ENCODE measurements at regions not wholly inside any gene's neighbourhood (a gene's known extent, or its start where the extent isn't known, plus 50 kb on each side); places are given as distances from the start of the nearest gene placed in this dataset.

DNA sequence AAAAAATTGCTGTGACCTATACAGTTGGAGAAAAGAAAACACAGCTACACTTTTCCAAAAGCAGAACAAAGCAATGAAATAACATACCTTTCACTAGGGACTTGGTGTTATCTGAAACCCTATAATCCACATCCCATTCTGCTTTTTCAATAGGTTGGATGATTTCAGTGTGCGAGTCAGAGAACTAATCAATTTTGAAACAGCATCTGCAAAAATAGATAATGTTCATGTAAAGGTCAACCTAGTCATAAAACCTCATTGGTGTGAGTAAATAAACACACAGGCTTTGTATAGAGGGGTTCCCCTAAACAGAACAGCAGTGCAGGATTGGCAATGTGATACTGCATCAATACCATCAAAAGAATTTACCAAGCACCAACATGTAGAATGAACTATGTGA lies 173.0 kb upstream of the G2E3 start:
- no peaks in the 10 kb centered on the region for H3K27me3 ChIP-seq (ENCODE audit: low read depth, low read length)
- H3K9ac ChIP-seq (ENCODE audit: low read length) = no peak overlapping the region
- H2AFZ ChIP-seq (ENCODE audit: low read depth, low read length) = no peak overlapping the region
- no peaks in the 10 kb centered on the region for H3K9me3 ChIP-seq (ENCODE audit: insufficient read depth, low read length)
- H3K36me3 ChIP-seq (replicated peaks; ENCODE audit: low read depth, low read length) = no peaks in the 10 kb centered on the region
- TF ChIP-seq EZH2phosphoT487 (IDR thresholded peaks at IDR 0.05; ENCODE audit: low read depth) = no peak
- TF ChIP-seq, protein P1, sequence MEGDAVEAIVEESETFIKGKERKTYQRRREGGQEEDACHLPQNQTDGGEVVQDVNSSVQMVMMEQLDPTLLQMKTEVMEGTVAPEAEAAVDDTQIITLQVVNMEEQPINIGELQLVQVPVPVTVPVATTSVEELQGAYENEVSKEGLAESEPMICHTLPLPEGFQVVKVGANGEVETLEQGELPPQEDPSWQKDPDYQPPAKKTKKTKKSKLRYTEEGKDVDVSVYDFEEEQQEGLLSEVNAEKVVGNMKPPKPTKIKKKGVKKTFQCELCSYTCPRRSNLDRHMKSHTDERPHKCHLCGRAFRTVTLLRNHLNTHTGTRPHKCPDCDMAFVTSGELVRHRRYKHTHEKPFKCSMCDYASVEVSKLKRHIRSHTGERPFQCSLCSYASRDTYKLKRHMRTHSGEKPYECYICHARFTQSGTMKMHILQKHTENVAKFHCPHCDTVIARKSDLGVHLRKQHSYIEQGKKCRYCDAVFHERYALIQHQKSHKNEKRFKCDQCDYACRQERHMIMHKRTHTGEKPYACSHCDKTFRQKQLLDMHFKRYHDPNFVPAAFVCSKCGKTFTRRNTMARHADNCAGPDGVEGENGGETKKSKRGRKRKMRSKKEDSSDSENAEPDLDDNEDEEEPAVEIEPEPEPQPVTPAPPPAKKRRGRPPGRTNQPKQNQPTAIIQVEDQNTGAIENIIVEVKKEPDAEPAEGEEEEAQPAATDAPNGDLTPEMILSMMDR (IDR thresholded peaks at IDR 0.05; ENCODE audit: low read depth, low read length) = no peak
- no peak overlapping the region for H3K27ac ChIP-seq (ENCODE audit: low read length)
- no peak overlapping the region for H3K4me2 ChIP-seq (ENCODE audit: low read length)
- no peaks in the 10 kb centered on the region for H3K79me2 ChIP-seq (ENCODE audit: low read length)
- H3K4me3 ChIP-seq (ENCODE audit: low read length) = no peak overlapping the region
- peaks cover 6% of the 10 kb centered on the region for H3K4me1 ChIP-seq (ENCODE audit: low read length)
- no peaks in the 10 kb centered on the region for H4K20me1 ChIP-seq (ENCODE audit: insufficient read depth, low read length)

DNA sequence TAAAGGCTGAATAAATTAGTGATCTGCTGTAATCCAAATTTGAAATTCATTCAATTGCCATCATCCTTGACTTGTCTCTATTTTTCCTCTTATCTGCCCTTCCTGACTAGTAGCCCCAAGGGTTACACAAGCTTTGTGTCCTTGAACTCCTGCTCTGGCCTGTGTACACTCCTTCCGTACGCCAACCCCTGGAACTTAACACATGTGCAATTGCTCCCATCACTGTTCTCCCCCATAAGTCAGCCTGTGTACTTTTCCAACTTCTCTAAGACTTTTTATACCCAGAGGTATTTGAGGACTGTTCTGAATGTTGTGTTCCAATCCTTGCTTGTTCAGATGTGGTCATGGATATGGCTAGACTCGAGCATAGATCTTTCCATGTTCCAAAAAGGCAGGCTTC lies 171.1 kb upstream of the G2E3 start:
- Histone ChIP-seq H3K9ac (ENCODE audit: low read length) (no peak overlapping the region), H3K4me1 (ENCODE audit: low read length) (peaks cover 6% of the 10 kb centered on the region), H3K36me3 (replicated peaks; ENCODE audit: low read depth, low read length) (no peaks in the 10 kb centered on the region), H3K9me3 (ENCODE audit: insufficient read depth, low read length) (no peaks in the 10 kb centered on the region), H3K27ac (ENCODE audit: low read length) (no peak overlapping the region), H3K4me2 (ENCODE audit: low read length) (no peak overlapping the region), H4K20me1 (ENCODE audit: insufficient read depth, low read length) (no peaks in the 10 kb centered on the region), H3K79me2 (ENCODE audit: low read length) (no peaks in the 10 kb centered on the region), H3K4me3 (ENCODE audit: low read length) (no peak overlapping the region), H2AFZ (ENCODE audit: low read depth, low read length) (no peak overlapping the region), H3K27me3 (ENCODE audit: low read depth, low read length) (no peaks in the 10 kb centered on the region)
- TF ChIP-seq, protein P1 (IDR thresholded peaks at IDR 0.05; ENCODE audit: low read depth, low read length) = no peak
- no peak for TF ChIP-seq EZH2phosphoT487 (IDR thresholded peaks at IDR 0.05; ENCODE audit: low read depth)

DNA sequence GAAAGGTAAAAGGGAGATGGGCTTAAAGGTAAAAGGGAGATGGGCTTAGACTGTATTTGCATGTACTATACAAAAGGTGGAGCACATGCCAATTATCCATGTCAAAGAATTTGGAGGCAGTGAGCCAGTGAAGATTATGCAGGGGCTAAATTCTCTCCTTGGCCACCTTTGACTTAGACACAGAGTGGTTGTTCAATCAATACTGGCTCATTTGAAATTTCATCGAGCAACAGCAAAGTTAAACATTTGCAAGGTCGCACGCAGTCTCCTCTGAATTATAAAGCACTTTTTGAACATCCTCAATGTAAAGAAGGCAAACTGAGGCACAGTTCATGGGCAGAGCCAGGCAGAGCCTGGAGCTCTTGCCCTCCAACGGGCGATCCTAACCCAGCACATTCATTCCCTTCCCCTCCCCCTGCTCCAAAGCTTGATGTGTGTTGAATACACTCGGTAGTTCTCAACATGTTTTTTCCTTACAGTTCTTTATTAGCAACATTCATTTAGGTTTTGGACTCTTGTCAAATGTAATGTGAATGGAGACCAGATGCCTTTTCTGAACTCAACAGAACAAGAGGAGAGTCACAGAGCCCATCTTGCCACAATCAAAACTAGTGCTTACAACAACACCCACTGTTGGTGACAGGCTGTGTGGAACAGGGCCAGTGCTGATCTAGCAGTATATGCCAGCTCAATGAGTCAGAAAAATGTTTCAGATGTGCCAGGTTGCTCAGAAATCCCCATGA lies 169.7 kb upstream of the G2E3 start:
- Histone ChIP-seq H3K9ac (ENCODE audit: low read length) (no peak overlapping the region), H3K27ac (ENCODE audit: low read length) (no peak overlapping the region), H3K4me1 (ENCODE audit: low read length) (peaks cover 6% of the 10 kb centered on the region), H3K4me2 (ENCODE audit: low read length) (no peak overlapping the region), H3K4me3 (ENCODE audit: low read length) (no peak overlapping the region), H2AFZ (ENCODE audit: low read depth, low read length) (no peak overlapping the region), H3K79me2 (ENCODE audit: low read length) (no peaks in the 10 kb centered on the region), H3K36me3 (replicated peaks; ENCODE audit: low read depth, low read length) (no peaks in the 10 kb centered on the region), H3K9me3 (ENCODE audit: insufficient read depth, low read length) (no peaks in the 10 kb centered on the region), H3K27me3 (ENCODE audit: low read depth, low read length) (no peaks in the 10 kb centered on the region), H4K20me1 (ENCODE audit: insufficient read depth, low read length) (no peaks in the 10 kb centered on the region)
- TF ChIP-seq, protein P1 (IDR thresholded peaks at IDR 0.05; ENCODE audit: low read depth, low read length) = no peak
- TF ChIP-seq EZH2phosphoT487 (IDR thresholded peaks at IDR 0.05; ENCODE audit: low read depth) = no peak

DNA sequence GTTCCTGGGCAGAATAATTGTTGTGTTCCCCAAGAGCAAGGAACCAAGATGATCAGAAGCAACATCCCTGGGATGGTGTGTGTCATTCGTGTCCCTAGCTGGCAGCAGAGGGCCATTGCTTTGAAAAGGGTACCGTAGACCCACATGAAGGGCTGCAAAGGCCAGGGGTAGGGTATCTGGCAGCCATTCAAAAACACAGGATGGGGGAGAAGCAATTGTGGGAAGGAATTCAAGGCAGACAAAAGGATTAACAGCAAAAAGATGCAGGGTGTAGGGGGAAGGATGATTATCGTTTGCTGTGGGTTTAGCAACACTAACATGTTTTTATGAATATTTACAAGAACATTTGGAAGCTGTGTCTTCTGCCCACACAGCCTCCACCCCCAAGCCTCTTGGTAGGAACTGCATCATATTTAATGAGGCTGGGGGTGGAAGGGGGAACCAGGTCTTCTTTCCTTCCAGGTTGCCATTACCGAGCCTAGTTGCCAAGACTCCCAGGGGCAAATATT lies 169.0 kb upstream of the G2E3 start:
- Histone ChIP-seq H3K9ac (ENCODE audit: low read length) (no peak overlapping the region), H3K36me3 (replicated peaks; ENCODE audit: low read depth, low read length) (no peaks in the 10 kb centered on the region), H3K9me3 (ENCODE audit: insufficient read depth, low read length) (no peaks in the 10 kb centered on the region), H3K4me3 (ENCODE audit: low read length) (no peak overlapping the region), H2AFZ (ENCODE audit: low read depth, low read length) (no peak overlapping the region), H4K20me1 (ENCODE audit: insufficient read depth, low read length) (no peaks in the 10 kb centered on the region), H3K79me2 (ENCODE audit: low read length) (no peaks in the 10 kb centered on the region), H3K27ac (ENCODE audit: low read length) (no peak overlapping the region), H3K4me2 (ENCODE audit: low read length) (no peak overlapping the region), H3K27me3 (ENCODE audit: low read depth, low read length) (no peaks in the 10 kb centered on the region), H3K4me1 (ENCODE audit: low read length) (peaks cover 6% of the 10 kb centered on the region)
- TF ChIP-seq EZH2phosphoT487 (IDR thresholded peaks at IDR 0.05; ENCODE audit: low read depth) = no peak
- TF ChIP-seq, protein P1 (IDR thresholded peaks at IDR 0.05; ENCODE audit: low read depth, low read length) = no peak

Data from OCI-LY3 (cell line).